Immature natural killer cell (primary cell): ENCODE measurements at regions not wholly inside any gene's neighbourhood (a gene's known extent, or its start where the extent isn't known, plus 50 kb on each side); places are given as distances from the start of the nearest gene placed in this dataset.
A peak's percentile ranks its signal among the peaks of the same experiment; 100 is the strongest.
"Not testable (repeated sequence)": the region's sequence is repeated elsewhere in the genome, so short reads cannot be mapped to it uniquely, and the experiment has no call there.

Experiments used
- DNase-seq, 3 donors: peaks; one replicate each; pipeline ENCODE4 v3.0.0; 2022; ENCODE audit warnings: mixed read lengths in 1 of 3
- H3K27ac Mint-ChIP-seq, 6 donors: one replicate each; pipeline ENCODE4 v1.8.0; 2020; ENCODE audit warnings: mixed read lengths in 6 of 6, mild to moderate bottlenecking in 5 of 6, inconsistent platforms in 4 of 6, moderate library complexity in 3 of 6
- H3K27me3 Mint-ChIP-seq, 3 donors: one replicate each; pipeline ENCODE4 v1.8.0; 2020 to 2021; ENCODE audit warnings: low read depth in 3 of 3, mild to moderate bottlenecking in 3 of 3, mixed read lengths in 3 of 3, moderate library complexity in 3 of 3, inconsistent platforms in 1 of 3
- H3K36me3 Mint-ChIP-seq, 3 donors: one replicate each; pipeline ENCODE4 v1.8.0; 2020; ENCODE audit warnings: mixed read lengths in 3 of 3, inconsistent platforms in 2 of 3, mild to moderate bottlenecking in 2 of 3
- H3K4me1 Mint-ChIP-seq, 2 donors: one replicate each; pipeline ENCODE4 v1.8.0; 2020; ENCODE audit warnings: inconsistent platforms in 2 of 2, mild to moderate bottlenecking in 2 of 2, mixed read lengths in 2 of 2, moderate library complexity in 1 of 2
- H3K4me3 Mint-ChIP-seq, 5 donors: one replicate each; pipeline ENCODE4 v1.8.0; 2020; ENCODE audit warnings: mild to moderate bottlenecking in 5 of 5, mixed read lengths in 5 of 5, inconsistent platforms in 3 of 5, moderate library complexity in 3 of 5
- H3K9me3 Mint-ChIP-seq, 6 donors: one replicate each; pipeline ENCODE4 v1.8.0; 2020; ENCODE audit warnings: mild to moderate bottlenecking in 6 of 6, mixed read lengths in 6 of 6, inconsistent platforms in 4 of 6, moderate library complexity in 3 of 6

DNA sequence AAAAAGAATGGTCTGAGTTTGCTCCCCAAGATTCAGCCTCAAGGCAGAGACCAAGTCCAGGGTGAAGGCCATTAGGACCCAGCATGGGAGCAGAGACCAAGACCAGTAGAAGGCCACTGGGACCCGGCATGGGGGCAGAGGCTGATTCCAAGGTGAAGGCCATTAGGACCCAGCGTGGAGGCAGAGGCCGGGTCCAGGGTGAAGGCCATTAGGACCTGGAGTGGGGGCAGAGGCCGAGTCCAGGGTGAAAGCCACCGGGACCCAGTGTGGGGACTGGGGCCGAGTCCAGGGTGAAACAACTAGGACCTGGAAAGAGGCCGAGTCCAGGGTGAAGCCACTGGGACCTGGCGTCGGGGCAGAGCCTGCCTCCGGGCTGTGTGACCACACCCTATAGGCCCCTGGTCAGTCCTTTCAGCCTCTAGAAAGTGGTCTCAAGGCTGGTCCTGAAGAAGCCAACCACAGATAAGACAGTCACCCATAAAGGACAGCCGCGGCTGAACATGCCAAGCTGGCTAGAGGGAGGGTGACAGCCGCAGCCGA, 113.8 kb upstream of the SALL3 start:
- no peak for DNase-seq
- no peak overlapping the region for H3K27ac Mint-ChIP-seq
- H3K4me1 Mint-ChIP-seq, result no peaks in the 10 kb centered on the region
- H3K9me3 Mint-ChIP-seq, result no peaks in the 10 kb centered on the region
- H3K36me3 Mint-ChIP-seq, result no peaks in the 10 kb centered on the region
- H3K4me3 Mint-ChIP-seq, result no peak overlapping the region
- peaks cover 2 to 9% (median 4%) of the 10 kb centered on the region in 3 donors for H3K27me3 Mint-ChIP-seq

DNA sequence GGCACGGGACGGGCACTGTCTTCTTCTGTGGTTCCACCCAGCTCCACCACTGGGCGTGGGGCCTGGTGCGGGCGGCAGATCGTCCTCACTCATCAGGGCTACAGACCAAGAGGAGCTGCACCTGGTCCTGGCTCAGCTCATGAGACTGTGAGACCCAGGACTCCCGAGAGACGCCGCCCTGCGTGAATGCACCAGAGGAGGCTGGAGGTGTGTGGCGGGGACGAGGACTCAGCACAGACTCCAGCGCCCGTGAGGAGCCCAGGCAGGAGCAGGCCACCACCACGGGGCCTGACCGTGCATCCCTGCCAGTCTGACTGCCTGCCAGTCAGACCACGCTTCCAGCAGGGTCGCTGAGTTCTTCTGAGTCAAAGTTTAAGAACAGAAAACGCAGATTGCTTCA, 112.5 kb upstream of the SALL3 start:
- no peaks in the 10 kb centered on the region for H3K9me3 Mint-ChIP-seq
- H3K27me3 Mint-ChIP-seq, result peaks cover 2 to 9% (median 4%) of the 10 kb centered on the region in 3 donors
- H3K27ac Mint-ChIP-seq, result no peak overlapping the region
- H3K4me3 Mint-ChIP-seq, result no peak overlapping the region
- H3K36me3 Mint-ChIP-seq, result no peaks in the 10 kb centered on the region
- H3K4me1 Mint-ChIP-seq, result no peaks in the 10 kb centered on the region
- DNase-seq, result no peak

DNA sequence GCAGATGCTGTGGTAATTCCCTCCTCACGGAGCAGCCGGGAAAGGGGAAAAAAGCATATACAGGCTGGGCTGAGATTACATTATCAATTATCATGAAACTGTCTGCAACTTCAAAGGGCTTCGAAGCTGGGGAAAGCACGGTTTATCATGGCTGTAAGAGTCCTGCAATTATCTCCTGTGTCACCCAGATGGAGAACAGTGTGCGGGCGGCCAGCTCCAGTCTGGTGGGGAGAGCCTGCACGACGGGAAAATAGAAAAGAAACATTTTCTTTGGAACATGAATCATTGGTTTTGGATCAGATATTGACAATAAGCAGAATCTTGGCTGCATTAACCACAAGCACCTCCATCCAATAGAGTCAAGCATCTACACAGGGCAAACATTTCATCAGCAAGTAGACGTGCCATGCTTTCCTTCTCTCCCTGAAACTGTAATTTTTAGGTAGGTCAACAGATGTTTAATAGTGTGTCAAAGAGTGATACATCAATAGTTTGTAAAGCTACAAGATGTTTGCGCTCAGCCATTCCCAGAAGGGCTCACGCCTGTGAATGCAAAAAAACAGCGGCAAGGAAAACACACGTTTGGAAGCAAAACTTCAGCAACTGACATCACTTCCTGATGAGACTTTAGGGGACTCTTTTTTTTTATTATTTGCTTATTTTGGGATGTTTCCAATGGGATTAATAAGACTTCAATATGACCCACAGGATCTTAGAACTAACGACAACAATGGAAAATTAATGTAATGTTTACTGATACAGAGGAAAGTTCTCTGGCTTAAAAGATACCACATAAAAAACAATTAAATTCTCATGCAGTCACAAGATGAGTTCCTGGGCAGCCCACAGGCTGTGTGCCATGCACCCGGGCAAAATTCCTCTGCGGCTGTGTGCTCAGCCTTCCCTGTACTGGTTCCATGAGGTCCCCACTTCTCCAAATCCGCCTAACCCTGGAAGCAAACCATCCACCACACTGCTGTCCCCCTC, 111.0 kb upstream of the SALL3 start:
- DNase-seq, result no peak
- no peaks in the 10 kb centered on the region for H3K4me1 Mint-ChIP-seq
- no peak overlapping the region for H3K27ac Mint-ChIP-seq
- no peaks in the 10 kb centered on the region for H3K9me3 Mint-ChIP-seq
- H3K36me3 Mint-ChIP-seq, result no peaks in the 10 kb centered on the region
- H3K27me3 Mint-ChIP-seq, result peaks cover 2 to 8% (median 4%) of the 10 kb centered on the region in 3 donors
- no peak overlapping the region for H3K4me3 Mint-ChIP-seq

DNA sequence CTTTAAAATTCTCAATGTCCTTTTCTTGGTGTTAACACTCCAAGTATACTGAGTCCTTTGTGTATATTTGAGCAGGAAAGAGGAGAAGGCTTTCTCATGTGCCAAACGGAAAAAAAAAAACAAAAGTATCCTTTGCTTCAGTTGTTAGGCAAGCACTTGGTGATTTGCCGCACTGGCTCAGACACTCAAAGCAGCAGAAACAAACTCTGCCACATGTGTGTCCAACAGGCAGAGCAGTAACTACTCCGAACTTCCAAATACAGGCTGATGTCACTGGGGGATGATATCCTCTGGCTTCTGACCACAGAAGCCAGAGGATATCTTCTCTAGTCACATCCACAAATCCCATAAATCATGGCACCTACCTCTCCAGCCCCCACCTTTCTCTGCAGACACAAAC, 108.0 kb upstream of the SALL3 start:
- DNase-seq, result no peak
- no peaks in the 10 kb centered on the region for H3K36me3 Mint-ChIP-seq
- no peaks in the 10 kb centered on the region for H3K4me1 Mint-ChIP-seq
- no peak overlapping the region for H3K27ac Mint-ChIP-seq
- H3K9me3 Mint-ChIP-seq, result no peaks in the 10 kb centered on the region
- H3K27me3 Mint-ChIP-seq, result peaks cover 1 to 4% (median 2%) of the 10 kb centered on the region in 3 donors
- H3K4me3 Mint-ChIP-seq, result no peak overlapping the region

DNA sequence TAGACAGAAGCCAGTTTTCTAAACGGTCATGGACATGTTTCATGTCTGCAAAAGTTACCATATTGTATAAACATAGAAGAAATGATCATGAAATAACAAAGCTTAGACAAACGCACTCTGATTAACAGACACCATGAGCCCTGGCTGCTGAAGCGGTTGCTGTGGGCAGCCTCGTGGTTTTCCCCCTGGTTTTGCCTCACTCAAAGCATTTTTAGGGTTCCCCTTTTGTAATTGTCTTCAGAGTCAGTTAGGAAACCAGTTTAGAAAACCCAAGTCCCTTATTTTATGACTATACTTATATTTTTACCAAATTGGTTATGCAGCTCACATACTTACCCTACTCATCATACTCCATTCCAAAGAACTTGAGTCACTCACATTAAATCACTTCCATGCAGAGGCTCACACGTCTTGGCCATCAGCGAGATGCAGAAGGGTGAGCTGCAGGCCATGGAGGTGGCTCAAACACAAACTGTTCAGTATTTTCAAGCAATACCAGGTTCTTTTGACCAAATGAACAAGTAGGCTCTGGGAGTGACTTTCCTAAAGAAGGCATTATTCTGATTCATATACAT, 105.6 kb upstream of the SALL3 start:
- DNase-seq, result no peak
- H3K27ac Mint-ChIP-seq, result no peak overlapping the region
- H3K27me3 Mint-ChIP-seq, result peaks cover 0 to 7% (median 5%) of the 10 kb centered on the region in 3 donors
- H3K36me3 Mint-ChIP-seq, result no peaks in the 10 kb centered on the region
- no peaks in the 10 kb centered on the region for H3K4me1 Mint-ChIP-seq
- H3K9me3 Mint-ChIP-seq, result no peaks in the 10 kb centered on the region
- no peak overlapping the region for H3K4me3 Mint-ChIP-seq

DNA sequence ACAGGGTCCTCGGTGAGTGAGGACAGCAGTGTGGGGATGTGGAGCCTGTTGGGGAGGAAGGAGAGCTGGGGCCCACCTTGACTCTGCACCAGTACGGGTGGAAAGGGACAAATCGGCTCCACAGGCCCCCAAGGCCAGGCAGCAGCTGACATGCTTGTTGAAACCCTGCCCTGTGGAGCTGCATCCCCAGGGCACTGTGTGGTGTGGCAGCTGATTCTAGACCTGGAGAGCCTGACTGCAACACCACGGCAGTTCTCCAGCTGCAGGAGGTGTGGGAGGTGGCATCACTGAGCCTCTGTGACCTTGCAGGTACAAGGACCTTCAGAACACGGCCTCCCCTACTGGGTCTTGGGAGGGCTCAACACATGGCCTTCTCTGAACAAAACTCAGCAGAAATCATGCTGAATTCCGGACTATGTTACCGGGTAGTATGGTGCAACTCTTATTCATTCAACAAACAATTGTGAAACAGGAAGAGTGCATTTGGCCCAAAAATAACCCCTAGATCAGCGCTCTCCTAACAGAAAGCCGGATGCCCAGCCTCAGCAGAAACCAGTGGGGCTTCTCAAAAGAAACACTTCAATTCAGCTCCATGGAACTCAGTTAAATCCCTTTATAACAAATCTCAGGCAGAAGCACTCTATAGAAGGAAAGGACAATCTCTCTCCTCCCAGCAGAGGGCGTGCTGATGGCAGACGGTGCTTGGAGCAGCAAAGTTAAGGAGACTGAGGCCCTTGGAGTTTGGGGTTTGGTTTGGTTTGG, 104.4 kb upstream of the SALL3 start:
- H3K27me3 Mint-ChIP-seq, result peaks cover 0 to 6% (median 5%) of the 10 kb centered on the region in 3 donors
- no peaks in the 10 kb centered on the region for H3K9me3 Mint-ChIP-seq
- DNase-seq, result peak in 2 of 3 donors; percentile 5 to 10
- no peak overlapping the region for H3K4me3 Mint-ChIP-seq
- no peaks in the 10 kb centered on the region for H3K36me3 Mint-ChIP-seq
- no peaks in the 10 kb centered on the region for H3K4me1 Mint-ChIP-seq
- no peak overlapping the region for H3K27ac Mint-ChIP-seq

DNA sequence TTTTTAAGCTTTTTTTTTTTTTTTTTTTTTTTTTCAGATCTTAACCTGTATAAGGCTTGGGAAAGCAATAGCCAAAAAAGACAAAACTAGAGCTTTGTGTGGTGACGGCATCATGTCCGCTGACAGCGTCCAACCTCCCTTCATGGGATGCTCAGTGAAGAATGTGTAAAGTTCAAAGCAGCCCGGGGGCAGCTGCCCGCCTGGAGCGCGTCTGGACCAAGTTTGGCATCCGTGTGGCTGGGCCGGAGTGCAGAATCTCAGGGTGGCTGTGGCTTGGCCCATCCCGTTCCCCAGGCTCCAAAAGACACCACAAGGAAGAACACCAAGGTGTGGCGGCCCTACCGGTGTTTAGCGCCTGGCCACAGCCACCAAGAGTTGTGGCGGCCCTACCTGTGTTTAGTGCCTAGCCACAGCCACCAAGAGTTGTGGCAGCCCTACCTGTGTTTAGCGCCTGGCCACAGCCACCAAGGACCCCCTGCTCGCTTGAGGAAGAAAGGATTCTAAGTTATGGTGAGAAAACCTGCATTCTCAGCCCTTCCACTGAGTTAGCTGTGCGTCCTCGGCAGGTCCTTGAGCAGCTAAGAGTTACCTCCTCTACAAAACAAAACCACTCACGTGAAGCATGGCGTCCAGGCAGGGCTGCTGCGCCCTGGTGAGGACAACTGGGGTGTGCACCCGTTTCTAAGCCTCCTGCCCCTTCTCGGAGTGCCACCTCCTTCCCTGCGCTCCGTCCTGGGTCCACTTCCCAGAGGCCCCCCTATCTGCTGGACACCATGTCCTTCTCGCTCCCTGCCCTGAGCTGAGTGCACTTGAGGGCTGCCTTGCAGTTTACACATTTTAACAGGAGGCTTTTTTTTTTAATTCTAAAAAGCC, 103.6 kb upstream of the SALL3 start:
- Mint-ChIP-seq H3K4me1 (no peaks in the 10 kb centered on the region), H3K9me3 (no peaks in the 10 kb centered on the region), H3K27me3 (peaks cover 0 to 8% (median 6%) of the 10 kb centered on the region in 3 donors), H3K4me3 (no peak overlapping the region), H3K36me3 (no peaks in the 10 kb centered on the region), H3K27ac (no peak overlapping the region)
- DNase-seq, result no peak

DNA sequence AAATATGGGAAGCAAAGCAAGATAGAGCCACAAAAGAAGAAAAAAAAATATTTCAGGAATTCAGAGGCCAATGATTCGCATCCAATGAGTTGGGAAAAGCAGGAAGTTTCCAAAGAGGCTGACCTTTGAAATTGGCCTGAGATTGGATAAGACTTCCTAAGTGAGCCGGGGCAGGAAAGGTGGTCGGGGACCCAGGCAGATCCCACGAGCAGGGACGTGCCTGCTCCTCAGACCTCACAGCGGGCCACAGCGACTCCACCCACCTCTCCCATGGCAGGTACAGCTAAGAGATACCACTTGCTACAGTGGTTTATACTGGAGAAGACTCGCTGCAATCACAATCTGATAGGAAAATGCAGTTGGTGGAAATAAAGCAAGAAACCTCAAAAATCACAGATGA, 102.8 kb upstream of the SALL3 start:
- Mint-ChIP-seq H3K36me3 (no peaks in the 10 kb centered on the region), H3K4me1 (no peaks in the 10 kb centered on the region), H3K27ac (no peak overlapping the region), H3K27me3 (peaks cover 0 to 10% (median 6%) of the 10 kb centered on the region in 3 donors), H3K4me3 (no peak overlapping the region), H3K9me3 (no peaks in the 10 kb centered on the region)
- no peak for DNase-seq

DNA sequence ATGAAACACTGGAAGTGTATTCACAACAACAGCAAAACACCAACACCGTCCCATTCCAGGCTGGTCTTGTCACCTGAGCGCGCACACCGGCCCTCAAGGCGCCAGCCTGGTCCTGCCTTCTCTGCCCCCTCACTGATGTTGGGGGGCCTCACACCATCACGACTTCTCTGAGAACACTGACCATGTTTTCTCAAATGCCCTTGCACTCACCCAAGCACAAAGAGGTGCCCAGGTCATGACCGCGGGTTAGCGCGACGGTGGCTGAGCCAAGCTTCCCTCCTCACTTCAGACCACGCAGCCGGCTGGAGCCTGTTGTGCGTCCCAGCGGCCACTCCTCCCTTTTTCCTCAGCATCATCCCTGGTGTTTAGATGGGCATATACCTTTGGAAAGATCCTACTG, 101.3 kb upstream of the SALL3 start:
- no peaks in the 10 kb centered on the region for H3K4me1 Mint-ChIP-seq
- H3K36me3 Mint-ChIP-seq, result no peaks in the 10 kb centered on the region
- no peak overlapping the region for H3K27ac Mint-ChIP-seq
- H3K9me3 Mint-ChIP-seq, result no peaks in the 10 kb centered on the region
- H3K4me3 Mint-ChIP-seq, result no peak overlapping the region
- H3K27me3 Mint-ChIP-seq, result peaks cover 0 to 12% (median 8%) of the 10 kb centered on the region in 3 donors
- no peak for DNase-seq

DNA sequence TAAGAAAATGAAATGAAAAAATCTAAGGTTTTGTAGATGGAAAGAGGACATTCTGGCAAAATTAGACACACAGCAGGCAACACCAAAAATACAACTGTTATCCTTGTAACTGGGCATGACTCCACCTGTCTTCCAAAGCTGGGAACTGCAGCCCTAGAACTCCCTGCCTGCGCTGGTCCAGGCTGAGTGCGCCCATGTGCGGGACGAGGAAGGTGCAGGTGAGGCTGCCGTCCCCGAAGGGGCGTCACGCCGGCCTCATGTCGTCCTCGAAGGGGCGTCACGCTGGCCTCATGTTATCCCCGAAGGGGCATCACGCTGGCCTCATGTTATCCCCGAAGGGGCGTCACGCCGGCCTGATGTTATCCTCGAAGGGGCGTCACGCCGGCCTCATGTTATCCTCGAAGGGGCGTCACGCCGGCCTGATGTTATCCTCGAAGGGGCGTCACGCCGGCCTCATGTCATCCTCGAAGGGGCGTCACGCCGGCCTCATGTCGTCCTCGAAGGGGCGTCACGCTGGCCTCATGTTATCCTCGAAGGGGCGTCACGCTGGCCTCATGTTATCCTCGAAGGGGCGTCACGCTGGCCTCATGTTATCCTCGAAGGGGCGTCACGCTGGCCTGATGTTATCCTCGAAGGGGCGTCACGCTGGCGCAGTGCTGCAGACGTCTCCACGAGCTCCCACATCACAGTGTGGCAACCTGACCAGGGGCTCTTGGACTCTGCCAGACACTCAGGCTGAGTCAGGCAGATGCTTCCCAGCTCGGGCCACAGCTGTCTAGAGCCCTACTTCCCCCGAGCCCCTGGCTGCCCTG, 100.3 kb upstream of the SALL3 start:
- not testable (repeated sequence) for H3K4me1 Mint-ChIP-seq, H3K4me3 Mint-ChIP-seq, H3K9me3 Mint-ChIP-seq, DNase-seq, H3K36me3 Mint-ChIP-seq, H3K27ac Mint-ChIP-seq
- H3K27me3 Mint-ChIP-seq, result peaks cover 0 to 12% (median 8%) of the 10 kb centered on the region in 3 donors

DNA sequence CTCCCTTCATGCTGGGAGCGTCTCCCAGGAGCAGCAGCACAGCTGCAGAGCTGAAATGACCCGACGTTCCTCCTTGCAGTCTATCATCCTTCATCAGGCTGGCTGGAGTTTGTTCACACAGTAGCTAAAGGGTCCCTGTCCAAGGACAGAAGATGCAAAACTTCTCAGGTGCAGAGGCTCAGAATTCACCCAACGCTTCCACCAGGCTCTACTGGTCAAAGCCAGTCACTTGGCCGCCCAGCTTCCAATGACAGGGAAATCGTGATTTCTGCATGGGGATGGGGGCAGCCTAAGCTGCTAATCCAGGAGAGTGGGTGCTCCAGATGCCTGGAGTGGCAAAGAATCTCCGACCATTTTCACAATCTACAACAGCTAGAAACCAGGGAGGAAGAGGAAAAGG, 97.0 kb upstream of the SALL3 start:
- DNase-seq, result no peak
- Mint-ChIP-seq H3K4me1 (no peaks in the 10 kb centered on the region), H3K27me3 (peaks cover 6 to 12% (median 8%) of the 10 kb centered on the region in 3 donors), H3K9me3 (peaks cover 6 to 33% (median 14%) of the 10 kb centered on the region in 6 donors), H3K27ac (no peak overlapping the region), H3K36me3 (peaks cover 0 to 4% (median under 1%) of the 10 kb centered on the region in 3 donors), H3K4me3 (no peak overlapping the region)

DNA sequence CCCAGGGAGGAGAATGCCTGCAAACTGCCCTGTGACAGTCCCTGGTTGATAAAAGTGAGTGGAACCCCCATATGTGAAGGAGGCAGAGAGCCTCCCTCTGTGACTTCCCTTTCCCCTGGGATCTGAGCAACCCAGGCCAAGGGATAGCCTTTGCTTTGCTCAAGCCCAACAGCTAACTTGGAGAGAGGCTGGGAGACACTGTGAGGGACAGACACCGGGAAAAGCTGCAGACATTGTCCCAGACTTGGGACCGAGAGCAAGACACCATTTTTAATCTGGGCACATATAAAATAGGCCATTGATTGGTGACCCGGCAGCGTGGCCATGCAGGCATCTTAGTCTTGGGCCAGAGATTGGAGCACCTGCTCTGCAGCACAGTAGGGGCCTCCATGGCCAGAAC, 96.1 kb upstream of the SALL3 start:
- Mint-ChIP-seq H3K4me1 (no peaks in the 10 kb centered on the region), H3K27me3 (peaks cover 6 to 12% (median 7%) of the 10 kb centered on the region in 3 donors), H3K9me3 (peaks cover 6 to 41% (median 14%) of the 10 kb centered on the region in 6 donors), H3K36me3 (peaks cover 0 to 4% (median 3%) of the 10 kb centered on the region in 3 donors), H3K27ac (no peak overlapping the region), H3K4me3 (no peak overlapping the region)
- no peak for DNase-seq
